HG02678 (cell line): ENCODE measurements at regions not wholly inside any gene's neighbourhood (a gene's known extent, or its start where the extent isn't known, plus 50 kb on each side); places are given as distances from the start of the nearest gene placed in this dataset.
A peak's percentile ranks its signal among the peaks of the same experiment; 100 is the strongest.

ENCODE experiments used
- ATAC-seq: cut with Tn5 transposase; IDR thresholded peaks from one replicate; pipeline ENCODE4 v1.9.1; 2021; ENCODE audit warnings: mild to moderate bottlenecking, moderate library complexity; ENCODE audit not compliant: unreplicated experiment

DNA sequence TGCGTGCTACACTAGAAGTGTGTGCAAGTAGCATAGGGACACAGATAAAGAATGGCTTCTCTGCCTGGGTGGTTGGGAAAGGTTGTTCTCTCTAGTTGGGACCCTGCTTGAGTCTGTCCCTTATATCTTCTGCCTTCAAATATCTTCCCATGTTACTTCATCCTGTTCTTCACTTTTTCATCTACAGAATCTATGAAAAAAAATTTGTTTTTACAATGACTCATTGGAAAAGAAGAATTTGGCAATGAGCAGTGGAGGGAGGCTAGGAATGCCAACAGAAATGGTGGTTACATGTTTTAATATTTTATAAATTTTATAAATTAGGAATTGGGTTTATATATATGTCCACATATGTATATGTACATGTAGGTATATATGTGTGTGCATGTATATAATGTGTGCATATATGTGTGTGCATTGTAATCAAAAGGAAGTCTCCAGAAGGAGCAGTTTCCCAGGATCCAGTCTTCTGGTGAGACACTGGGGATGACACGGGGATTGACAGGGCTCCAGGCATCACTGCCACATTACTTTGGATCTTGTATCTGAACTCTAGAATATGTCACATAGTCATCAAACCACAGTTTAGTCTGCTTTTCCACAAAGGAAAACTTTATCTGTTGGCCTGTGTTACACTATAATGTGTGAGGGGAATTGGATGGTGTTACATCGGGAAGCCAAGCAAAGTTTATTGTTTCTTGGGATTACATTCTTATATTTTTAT, 75.3 kb upstream of the RIPOR2 start:
- ATAC-seq, result no peak

DNA sequence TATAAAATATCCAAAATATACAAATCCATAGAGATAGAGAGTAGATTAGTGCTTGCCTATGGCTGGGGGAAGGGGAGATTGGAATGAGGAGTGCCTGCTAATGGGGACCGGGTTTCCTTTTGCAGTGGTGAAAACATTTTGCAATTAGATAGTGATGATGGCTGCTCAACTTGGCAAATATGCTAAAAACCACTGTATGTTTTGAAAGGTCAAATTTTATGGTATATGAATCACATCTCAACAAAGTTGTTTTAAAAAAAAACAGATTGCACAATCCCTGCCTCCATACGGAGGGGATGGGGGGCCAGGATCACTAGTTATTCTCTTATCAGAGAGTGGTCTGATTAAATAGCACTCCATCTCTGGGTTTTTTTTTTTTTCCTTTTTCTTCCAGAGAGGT, 76.9 kb upstream of the RIPOR2 start:
- no peak for ATAC-seq

DNA sequence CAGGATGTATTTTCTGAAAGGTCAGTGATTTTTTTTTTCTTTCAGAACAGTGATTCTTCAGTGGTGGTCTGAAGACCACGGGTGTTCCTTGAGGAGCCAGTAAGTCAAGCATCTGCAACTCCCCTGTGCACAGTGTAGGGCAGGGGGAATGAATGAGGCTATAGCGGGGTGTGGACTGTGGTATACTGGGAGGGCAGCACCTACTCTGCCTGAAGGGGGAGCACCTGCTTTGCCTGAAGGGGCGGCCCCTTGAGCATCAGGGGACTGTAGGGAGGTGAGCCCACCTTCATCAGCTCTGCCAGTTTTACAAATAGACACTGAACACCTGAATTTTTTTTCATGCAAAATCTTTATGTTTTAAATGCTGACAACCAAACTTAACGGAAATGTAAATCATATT, 77.5 kb upstream of the RIPOR2 start:
- ATAC-seq, result no peak

DNA sequence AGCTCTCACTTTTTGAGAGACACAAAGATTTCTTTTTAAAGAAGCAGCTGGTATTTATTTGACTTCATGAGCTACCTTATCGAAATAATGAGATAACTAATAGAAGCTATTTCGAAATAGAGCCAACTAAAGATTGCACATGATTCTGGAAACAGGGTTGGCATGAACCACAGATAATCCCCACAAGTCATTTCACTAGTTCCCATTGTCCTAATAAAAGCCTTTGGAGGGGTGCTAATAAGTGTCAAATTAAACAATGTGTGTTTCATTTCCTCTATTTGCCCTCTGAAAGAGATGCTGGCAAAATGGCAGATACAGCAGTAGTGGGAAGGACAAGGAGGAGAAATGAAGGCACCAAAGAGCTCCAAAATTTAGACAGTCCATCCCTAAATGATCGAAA, 78.6 kb upstream of the RIPOR2 start:
- ATAC-seq, result no peak

DNA sequence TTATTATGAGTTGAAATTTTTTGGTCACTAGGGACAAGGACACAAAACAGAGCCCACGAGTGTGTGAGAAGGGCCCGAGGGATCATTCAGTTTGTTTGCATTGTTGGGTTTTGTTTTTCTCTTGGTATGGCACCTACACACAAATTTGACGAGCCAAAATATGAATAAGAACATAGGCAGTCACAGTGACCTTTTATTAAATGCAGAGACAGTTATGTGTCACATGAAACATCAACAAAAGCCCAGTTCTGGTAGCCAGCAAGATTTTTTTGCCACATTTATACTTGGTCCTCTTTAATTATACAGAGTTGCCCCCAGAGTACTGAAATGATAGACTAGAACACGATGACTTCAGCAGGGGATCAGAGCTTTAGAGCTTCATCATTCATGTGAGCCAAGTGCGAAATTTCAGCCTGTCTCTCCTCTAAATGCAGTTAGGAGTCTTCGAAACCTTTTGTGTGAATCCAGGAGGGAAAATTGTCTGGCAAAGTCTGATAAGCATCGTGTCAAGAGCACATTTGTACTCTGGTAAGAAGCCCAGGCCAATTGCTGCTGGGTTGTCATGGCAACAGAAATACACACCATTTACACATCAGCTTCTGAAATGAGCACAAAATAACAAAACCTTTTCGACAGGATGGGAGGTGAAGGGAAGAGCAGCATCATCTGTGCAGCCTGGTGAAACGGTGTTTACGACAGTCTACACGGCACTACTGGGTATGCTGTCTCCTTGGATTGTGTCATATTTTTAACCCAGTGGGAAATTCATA, 79.2 kb upstream of the RIPOR2 start:
- no peak for ATAC-seq

DNA sequence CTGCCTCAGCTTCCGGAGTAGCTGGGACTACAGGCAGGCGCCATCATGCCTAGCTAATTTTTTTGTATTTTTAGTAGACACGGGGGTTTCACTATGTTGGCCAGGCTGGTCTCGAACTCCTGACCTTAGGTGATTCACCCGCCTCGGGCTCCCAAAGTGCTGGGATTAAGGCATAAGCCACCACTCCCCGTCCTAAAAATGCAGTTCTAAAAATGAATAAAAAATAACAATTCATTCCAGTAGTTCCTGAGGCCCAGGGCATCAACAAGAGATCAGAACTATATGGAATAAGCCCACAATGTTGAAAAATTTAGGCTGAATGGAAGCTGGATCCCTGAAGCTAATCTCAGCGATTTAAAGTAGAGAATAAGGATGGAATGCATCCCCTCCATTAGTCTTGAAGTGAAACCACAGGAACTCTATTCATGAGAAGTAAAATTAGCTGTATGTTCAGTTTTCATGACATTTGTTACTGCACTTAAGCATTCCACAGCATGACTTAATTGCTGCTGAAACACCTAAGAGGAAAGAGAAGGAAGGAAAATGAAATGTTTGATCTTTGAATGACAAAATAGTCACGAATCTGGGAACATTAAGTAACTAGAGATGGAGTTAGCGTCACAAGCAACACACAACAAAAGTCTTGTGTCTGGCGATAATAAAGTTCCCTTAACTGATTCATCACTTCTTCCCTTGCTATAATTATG, 80.4 kb upstream of the RIPOR2 start:
- ATAC-seq, result no peak

DNA sequence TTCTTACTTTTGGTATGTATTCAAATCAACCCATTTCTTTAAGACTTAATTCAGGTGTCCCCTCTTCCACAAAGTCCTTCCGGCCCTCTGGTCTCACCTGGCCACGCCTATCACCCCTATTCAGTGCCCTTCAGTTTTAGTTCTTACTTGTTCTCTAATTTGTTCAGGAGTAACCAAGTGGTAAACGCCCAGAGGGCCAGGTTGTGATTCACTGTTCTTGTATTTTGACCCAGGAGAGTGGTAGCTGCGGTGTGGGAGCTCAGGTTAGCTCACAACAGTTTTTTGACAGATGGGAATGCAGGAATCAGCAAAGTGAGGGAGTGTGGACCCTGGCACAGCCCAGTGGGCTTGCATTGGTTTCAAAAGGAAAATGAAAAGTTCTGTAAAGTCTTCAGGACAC, 81.7 kb upstream of the RIPOR2 start:
- ATAC-seq, result no peak

DNA sequence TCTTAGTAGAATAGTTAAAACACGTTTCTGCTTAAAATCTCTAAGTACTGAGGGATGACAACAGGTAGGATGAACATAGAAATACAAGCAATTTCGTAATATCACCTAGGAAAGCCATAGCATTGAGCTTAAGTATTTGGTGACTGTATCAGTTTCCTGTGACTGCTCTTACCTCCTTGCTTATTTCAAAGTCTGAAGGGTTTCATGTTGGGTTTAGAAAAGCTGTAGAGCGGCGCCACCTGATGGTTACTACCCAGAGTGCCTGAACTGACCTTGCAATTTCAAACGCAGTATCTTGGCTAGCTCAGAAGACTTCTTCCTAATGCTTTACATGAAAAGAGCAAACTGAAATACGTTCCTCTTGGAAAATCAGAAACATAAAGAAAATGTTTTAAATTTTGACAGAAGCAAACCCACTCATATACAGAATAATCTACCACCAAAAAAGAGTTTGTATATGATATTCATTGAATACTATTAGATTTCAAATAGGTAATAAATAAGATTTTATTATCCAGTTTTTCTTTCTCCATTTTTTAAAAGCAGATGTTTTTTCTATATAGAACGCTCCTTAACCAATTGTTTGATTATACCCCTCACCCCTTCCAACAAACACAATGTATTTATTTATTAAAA, 82.3 kb upstream of the RIPOR2 start:
- ATAC-seq, result peak; percentile 61

DNA sequence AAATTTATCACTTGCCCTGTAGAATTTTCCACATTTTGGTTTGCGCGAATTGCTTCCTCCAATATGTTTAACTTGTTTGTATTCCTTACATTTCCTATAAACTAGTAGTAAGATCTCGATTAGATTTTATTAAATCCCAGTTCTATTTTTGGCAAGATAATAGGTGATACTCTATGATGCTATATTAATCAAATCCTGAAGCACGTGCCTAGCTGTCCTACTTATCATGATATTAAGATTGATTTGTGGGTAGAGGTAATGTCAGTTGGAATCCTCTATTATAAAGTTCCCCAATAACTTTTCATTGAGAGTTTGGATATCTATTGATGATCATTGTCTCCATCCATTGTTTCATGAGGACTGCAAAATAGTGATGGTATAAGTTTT, 82.8 kb upstream of the RIPOR2 start:
- ATAC-seq, result no peak

DNA sequence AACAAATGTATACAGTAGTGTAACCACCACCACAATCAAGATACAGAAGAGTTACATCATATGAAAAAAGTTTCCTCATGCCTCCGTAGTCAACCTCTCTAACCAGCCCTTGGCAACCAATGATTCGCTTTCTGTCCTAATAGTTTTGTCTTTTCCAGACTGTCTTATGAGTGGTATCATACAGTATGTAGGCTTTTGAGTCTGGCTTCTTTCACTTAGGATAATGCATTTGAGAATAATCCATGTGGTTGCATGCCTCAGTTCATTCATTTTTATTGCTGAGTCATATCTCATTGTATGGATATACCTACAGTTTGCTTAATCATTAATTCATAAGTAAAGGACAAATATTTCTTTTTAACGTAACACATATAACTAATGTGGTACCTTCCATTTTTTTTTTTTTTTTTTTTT, 86.4 kb upstream of the RIPOR2 start:
- no peak for ATAC-seq

DNA sequence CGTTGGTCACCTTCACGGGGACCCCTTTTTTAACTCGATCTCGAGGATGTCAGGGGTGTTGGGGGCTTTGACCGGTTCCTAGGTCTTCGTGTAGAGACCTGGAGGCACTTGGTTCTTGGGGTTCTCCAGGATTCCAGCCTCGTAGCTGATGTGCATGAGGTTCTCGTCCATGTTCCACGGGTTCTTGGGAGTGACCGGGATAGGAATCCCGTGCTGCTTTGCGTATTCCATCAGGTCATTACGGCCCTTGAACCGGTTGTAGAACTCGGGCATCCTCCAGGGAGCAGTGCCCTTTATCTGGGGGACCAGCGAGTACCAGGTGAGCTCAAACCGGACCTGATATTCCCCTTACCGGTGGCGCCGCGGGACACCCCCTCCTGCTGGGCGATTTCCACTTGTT, 88.0 kb upstream of the RIPOR2 start:
- no peak for ATAC-seq

DNA sequence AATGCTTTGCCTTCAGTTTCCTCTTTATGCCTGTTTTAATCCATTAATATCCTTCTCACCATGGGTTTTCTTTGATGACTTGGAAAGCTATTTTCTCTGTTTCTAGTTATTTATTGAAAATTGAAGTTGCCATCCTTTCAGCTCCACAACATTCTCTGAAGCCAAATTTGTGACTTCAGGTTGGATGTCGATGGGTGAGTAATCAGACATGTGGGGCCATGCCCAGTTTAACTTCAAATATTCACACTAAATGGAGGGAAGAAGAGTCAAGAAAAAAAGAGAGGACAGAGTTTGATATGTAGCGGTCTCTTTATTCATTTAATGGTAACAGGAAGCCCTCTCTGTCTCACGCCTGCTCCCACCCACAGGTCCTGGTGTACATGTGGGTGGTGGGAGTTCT, 89.1 kb upstream of the RIPOR2 start:
- ATAC-seq, result no peak

DNA sequence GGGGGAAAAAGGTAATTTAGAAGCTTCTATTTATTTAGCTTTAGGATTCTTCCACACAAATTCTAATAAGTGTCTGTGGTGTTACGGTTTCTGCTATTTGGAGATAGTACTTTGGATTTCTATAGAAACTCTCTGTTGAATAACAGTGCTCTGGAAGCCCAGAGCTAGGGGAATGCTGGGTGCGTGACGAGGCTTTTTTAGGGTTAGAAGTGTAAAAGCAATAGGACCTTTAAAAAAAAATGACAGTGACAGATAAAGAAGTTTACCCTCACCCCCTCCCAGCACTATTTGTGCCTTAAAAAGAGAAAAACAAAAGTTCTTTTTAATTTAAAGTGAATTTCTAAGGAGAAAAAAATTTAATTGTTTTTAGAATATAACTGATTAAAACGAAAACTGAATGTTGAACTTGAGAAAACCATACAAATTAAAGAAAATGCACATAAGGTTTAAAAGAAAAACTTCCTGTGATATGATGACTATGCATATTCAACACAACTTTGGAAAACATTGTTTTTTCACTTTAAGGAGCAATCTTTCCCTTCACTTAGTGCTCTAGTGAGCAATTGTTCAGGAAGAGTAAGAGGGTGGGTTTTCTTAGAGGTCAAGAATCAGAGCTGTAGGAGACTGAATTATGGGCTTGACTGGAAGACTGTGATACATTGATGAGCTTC, 89.6 kb upstream of the RIPOR2 start:
- no peak for ATAC-seq

DNA sequence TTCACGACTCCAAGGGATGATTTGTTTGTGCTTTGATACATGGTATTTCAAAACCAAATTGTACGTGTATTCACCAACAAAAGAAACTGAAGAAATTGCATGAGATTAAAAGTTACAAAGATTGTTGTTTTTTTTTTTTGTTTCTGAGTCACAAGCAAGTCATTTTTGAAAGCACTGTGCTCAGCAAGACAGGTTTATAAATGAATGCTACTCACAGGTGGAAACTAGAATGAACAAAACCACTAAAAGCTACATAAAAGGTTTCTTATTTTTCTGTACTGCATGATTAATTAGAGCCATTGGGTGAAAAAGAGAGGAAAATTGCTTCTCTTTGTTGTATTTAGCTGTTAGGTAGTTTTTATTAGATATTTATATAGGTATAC, 90.2 kb upstream of the RIPOR2 start:
- no peak for ATAC-seq

DNA sequence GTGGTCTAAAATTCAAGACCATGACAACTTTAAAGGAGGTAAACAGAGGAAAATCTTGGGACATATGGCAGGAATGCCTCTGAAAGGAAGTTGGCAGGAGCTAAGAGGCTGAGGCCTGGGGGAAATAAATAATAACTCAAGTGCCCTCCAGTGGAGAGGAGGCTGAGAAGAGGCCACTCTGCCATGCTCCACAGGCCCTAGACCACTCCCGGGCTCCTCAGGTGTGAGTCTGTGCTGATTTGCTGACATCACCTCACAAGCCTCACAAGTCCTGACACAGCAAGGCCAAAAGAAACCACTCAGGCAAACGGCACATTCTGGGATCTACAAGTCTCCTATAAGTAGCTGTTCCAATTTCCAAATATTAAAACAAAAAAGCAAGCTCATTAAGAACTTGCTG, 91.0 kb upstream of the RIPOR2 start:
- no peak for ATAC-seq

DNA sequence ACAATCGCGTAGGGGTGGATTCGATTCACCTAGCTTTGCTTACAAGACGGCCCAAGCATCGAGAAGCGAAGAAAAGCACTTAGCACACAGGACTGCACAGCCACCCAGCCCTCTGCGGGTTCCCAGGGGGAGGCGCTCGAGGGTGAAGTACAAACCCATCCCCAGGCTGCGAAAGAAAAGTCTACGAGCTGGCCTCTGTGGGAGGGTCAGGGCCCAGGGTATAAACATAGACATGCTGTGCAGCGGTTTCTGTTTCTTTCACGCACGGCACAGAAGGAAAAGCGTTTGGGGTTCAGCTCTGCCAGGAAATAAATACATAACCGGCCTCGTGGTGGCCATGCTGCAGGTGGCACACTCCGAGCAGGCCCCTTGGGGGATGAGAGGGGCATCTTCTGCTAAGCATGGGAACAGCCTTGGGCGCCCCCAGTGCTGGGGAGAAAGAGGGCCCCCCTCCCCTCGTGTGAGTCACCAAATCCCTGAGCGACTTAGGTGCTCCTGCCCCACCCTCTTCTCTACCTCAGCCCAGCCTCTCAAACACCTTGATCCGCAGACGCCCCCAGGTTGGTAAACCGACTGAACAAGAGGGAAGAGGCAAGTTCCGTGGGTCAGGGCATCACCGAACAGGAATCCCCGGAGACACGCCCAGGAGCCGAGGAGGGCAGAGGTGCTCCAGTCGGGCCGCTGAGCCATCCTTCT, 91.6 kb upstream of the RIPOR2 start:
- ATAC-seq, result peak; percentile 95

DNA sequence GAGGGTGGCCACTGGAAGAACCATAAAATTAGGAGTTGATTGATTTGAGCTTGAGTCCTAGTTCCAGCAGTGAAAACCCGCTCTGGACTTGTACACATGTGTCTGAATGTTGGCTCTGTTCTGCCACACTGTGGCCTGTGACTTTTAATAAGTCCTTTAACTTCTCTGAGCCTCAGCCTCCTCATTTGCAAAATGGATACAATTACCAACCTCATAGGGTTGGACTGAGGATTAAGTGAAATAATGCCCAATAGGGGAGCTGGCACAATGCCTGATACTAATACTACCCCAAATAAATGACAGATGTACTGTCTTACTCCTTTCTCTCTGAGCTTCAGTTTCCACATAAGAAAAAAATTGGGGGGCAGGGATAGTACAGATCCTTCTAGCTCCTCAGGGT, 92.6 kb upstream of the RIPOR2 start:
- no peak for ATAC-seq

DNA sequence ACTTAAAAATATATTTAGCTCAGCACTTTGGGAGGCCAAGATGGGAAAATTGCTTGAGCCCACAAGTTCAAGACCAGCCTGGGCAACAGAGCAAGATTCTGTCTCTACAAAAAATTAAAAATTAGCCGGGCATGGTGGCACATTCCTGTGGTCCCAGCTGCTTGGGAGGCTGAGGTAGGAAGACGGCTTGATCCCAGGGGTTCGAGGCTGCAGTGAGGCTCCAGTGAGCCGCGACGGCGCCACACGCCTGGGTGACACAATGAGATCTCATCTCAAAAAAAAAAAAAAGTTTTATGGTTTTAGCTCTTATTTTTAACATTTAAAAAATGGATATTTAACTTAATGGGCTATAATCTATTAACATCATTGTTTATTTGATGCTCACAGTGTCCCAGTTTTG, 97.2 kb upstream of the RIPOR2 start:
- ATAC-seq, result no peak

DNA sequence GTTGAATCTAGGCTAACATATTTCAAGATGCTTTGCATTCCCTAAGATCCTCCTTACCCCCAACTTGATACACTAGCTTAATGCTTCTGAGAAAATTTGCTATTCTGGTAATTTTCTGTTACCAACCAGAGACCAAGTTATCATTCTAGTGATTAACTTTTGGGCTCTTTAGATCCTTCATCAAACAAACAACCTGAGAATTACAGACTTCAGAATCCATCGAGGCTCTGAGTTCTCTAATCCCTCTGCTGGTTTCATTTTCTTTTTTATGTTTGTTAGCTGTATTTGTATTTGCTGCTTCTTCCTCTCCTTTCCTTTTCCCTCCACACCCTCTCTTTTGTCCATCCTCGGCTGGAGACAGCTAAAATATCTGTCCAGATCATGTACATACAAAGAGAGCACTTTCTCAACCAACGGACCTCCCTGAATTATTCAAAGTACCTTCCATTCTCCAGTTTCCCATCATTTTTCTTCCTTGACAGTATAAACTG, 98.7 kb upstream of the RIPOR2 start:
- ATAC-seq, result no peak

DNA sequence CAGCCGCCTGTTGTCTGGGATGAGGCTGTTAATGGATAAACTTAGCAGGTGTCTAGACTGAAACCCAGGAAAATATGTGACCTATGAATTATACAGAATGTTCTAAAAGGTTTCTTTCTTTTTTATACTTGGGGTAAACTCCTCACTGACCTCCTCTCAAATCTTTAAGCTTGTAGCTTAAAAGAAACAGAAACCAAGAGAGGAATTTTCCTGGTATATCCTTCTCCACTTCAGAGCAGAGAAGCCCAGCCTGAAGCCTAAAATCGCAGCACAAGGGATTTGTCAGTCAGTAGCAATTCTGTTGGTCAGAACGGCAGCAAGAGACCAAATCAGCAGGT, 99.4 kb upstream of the RIPOR2 start:
- peak; percentile 27 for ATAC-seq
